Nephron (organoid): ENCODE measurements at regions not wholly inside any gene's neighbourhood (a gene's known extent, or its start where the extent isn't known, plus 50 kb on each side); places are given as distances from the start of the nearest gene placed in this dataset.

Source experiments
- H3K27ac Mint-ChIP-seq, 3 experiments: 2 replicates each; pipeline ENCODE4 v1.8.0; 2020; ENCODE audit warnings: mixed read lengths in 3 of 3, mild to moderate bottlenecking in 2 of 3, moderate library complexity in 1 of 3
- H3K27me3 Mint-ChIP-seq: 2 replicates; pipeline ENCODE4 v1.8.0; 2021; ENCODE audit warnings: low read depth, mild to moderate bottlenecking, moderate library complexity, mixed read lengths
- H3K36me3 Mint-ChIP-seq: 2 replicates; pipeline ENCODE4 v1.8.0; 2020; ENCODE audit warnings: low read depth, mixed read lengths
- H3K4me1 Mint-ChIP-seq: 2 replicates; pipeline ENCODE4 v1.8.0; 2020; ENCODE audit warnings: mixed read lengths
- H3K4me3 Mint-ChIP-seq, 3 experiments: 2 replicates each; pipeline ENCODE4 v1.8.0; 2020; ENCODE audit warnings: mild to moderate bottlenecking in 3 of 3, mixed read lengths in 3 of 3, moderate library complexity in 2 of 3
- H3K9me3 Mint-ChIP-seq: 2 replicates; pipeline ENCODE4 v1.8.0; 2020; ENCODE audit warnings: mixed read lengths
- CTCF ChIP-seq, 3 experiments: fragments of 200-600 bp; sonication (generic); IDR thresholded peaks; one replicate each; pipeline ENCODE4 v1.5.0; 2021; ENCODE audit warnings: antibody characterized with exemption in 3 of 3; ENCODE audit not compliant: unreplicated experiment in 3 of 3

GRCh38 chr2:188917632-188918031 lies 56.5 kb upstream of the COL3A1 start:
- H3K9me3 Mint-ChIP-seq: no peaks in the 10 kb centered on the region
- H3K36me3 Mint-ChIP-seq: no peaks in the 10 kb centered on the region
- H3K4me3 Mint-ChIP-seq: no peak overlapping the region
- H3K27me3 Mint-ChIP-seq: no peaks in the 10 kb centered on the region
- no peaks in the 10 kb centered on the region for H3K4me1 Mint-ChIP-seq
- no peak for TF ChIP-seq CTCF (IDR thresholded peaks at IDR 0.05; ENCODE audit: unreplicated experiment in 3 of 3)
- H3K27ac Mint-ChIP-seq: no peak overlapping the region

- H3K27ac Mint-ChIP-seq: no peak overlapping the region
- H3K4me3 Mint-ChIP-seq: no peak overlapping the region
- no peaks in the 10 kb centered on the region for H3K36me3 Mint-ChIP-seq
- no peak for TF ChIP-seq CTCF (IDR thresholded peaks at IDR 0.05; ENCODE audit: unreplicated experiment in 3 of 3)
- no peaks in the 10 kb centered on the region for H3K4me1 Mint-ChIP-seq
- H3K9me3 Mint-ChIP-seq: peaks cover 3% of the 10 kb centered on the region
- no peaks in the 10 kb centered on the region for H3K27me3 Mint-ChIP-seq
These were observed 54.3 kb upstream of the COL3A1 start for GRCh38 chr2:188919824-188920223.

GRCh38 chr2:188922191-188922590 lies 52.0 kb upstream of the COL3A1 start:
- Mint-ChIP-seq H3K4me3 (no peak overlapping the region), H3K4me1 (no peaks in the 10 kb centered on the region), H3K27ac (no peak overlapping the region), H3K9me3 (peaks cover 16% of the 10 kb centered on the region), H3K27me3 (no peaks in the 10 kb centered on the region), H3K36me3 (no peaks in the 10 kb centered on the region)
- TF ChIP-seq CTCF (IDR thresholded peaks at IDR 0.05; ENCODE audit: unreplicated experiment in 3 of 3): no peak
